ENCODE measurements at regions not wholly inside any gene's neighbourhood (a gene's known extent, or its start where the extent isn't known, plus 50 kb on each side); places are given as distances from the start of the nearest gene placed in this dataset.

DNA sequence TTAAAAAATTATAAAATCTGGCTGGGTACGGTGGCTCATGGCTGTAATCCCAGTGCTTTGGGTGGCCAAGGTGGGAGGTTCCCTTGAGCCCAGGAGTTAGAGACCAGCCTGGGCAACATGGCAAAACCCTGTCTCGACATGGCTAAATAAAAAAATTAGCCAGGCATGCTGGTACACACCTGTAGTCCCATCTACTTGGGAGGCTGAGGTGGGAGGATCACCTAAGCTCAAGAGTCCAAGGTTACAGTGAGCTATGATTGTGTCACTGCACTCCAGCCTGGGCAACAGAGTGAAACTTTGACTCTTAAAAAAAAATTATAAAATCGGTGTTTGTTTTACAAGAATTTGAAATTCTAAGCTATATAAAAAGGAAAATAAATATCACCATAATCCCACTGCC lies 141.8 kb downstream of the SLC38A6 start:
- no peak for DNase-seq
- Histone ChIP-seq H3K27me3 (ENCODE audit: control insufficient read depth, insufficient read depth, low read length) (no peaks in the 10 kb centered on the region), H3K36me3 (replicated peaks; ENCODE audit: control insufficient read depth, insufficient read depth, low read length) (no peaks in the 10 kb centered on the region), H3K4me3 (ENCODE audit: insufficient read depth, low read depth, low read length) (no peak overlapping the region)

- H3K36me3 ChIP-seq (replicated peaks; ENCODE audit: control insufficient read depth, insufficient read depth, low read length): no peaks in the 10 kb centered on the region
- no peaks in the 10 kb centered on the region for H3K27me3 ChIP-seq (ENCODE audit: control insufficient read depth, insufficient read depth, low read length)
- no peak overlapping the region for H3K4me3 ChIP-seq (ENCODE audit: insufficient read depth, low read depth, low read length)
- no peak for DNase-seq
Measured at GRCh38 chr14:61121355-61121787, 140.3 kb downstream of the SLC38A6 start.

- Histone ChIP-seq H3K27me3 (ENCODE audit: control insufficient read depth, insufficient read depth, low read length) (no peaks in the 10 kb centered on the region), H3K4me3 (ENCODE audit: insufficient read depth, low read depth, low read length) (no peak overlapping the region), H3K36me3 (replicated peaks; ENCODE audit: control insufficient read depth, insufficient read depth, low read length) (no peaks in the 10 kb centered on the region)
- DNase-seq: no peak
Measured at GRCh38 chr14:61120576-61120975, 139.5 kb downstream of the SLC38A6 start.

GRCh38 chr14:61119006-61119405 lies 138.0 kb downstream of the SLC38A6 start:
- H3K36me3 ChIP-seq (replicated peaks; ENCODE audit: control insufficient read depth, insufficient read depth, low read length): no peaks in the 10 kb centered on the region
- no peak for DNase-seq
- H3K27me3 ChIP-seq (ENCODE audit: control insufficient read depth, insufficient read depth, low read length): no peaks in the 10 kb centered on the region
- H3K4me3 ChIP-seq (ENCODE audit: insufficient read depth, low read depth, low read length): no peak overlapping the region

DNA sequence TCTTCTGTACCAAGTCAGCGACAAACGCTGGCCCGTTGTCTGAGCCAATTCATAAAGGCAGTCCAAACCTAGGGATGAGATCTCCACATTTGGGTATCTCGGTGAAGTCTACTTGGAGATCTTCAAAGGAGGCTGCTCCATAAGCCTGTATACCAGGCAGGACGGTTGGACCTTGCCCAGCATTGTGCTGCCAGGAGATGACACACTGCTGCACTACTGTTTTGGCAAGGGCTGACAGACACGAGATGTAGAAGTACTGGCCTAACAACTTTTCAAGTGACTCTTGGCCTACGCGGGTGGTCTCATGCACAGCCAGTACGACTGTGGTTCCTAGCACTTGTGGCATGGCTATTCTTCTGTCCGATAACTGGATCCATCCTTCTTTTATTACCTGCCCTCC lies 135.3 kb downstream of the SLC38A6 start:
- H3K27me3 ChIP-seq (ENCODE audit: control insufficient read depth, insufficient read depth, low read length): no peaks in the 10 kb centered on the region; the same call in 1 of the 2 replicates
- H3K36me3 ChIP-seq (replicated peaks; ENCODE audit: control insufficient read depth, insufficient read depth, low read length): no peaks in the 10 kb centered on the region
- no peak for DNase-seq
- H3K4me3 ChIP-seq (ENCODE audit: insufficient read depth, low read depth, low read length): no peak overlapping the region

GRCh38 chr14:61113561-61114225 lies 132.6 kb downstream of the SLC38A6 start:
- Histone ChIP-seq H3K27me3 (ENCODE audit: control insufficient read depth, insufficient read depth, low read length) (no peaks in the 10 kb centered on the region; the same call in 1 of the 2 replicates), H3K36me3 (replicated peaks; ENCODE audit: control insufficient read depth, insufficient read depth, low read length) (no peaks in the 10 kb centered on the region), H3K4me3 (ENCODE audit: insufficient read depth, low read depth, low read length) (no peak overlapping the region)
- no peak for DNase-seq

- no peaks in the 10 kb centered on the region for H3K36me3 ChIP-seq (replicated peaks; ENCODE audit: control insufficient read depth, insufficient read depth, low read length)
- no peaks in the 10 kb centered on the region; the same call in 1 of the 2 replicates for H3K27me3 ChIP-seq (ENCODE audit: control insufficient read depth, insufficient read depth, low read length)
- no peak for DNase-seq
- no peak overlapping the region for H3K4me3 ChIP-seq (ENCODE audit: insufficient read depth, low read depth, low read length)
Measured at GRCh38 chr14:61112506-61112905, 131.5 kb downstream of the SLC38A6 start.

GRCh38 chr14:61111731-61112130 lies 130.7 kb downstream of the SLC38A6 start:
- DNase-seq: no peak
- Histone ChIP-seq H3K4me3 (ENCODE audit: insufficient read depth, low read depth, low read length) (no peak overlapping the region), H3K27me3 (ENCODE audit: control insufficient read depth, insufficient read depth, low read length) (no peaks in the 10 kb centered on the region; the same call in 1 of the 2 replicates), H3K36me3 (replicated peaks; ENCODE audit: control insufficient read depth, insufficient read depth, low read length) (no peaks in the 10 kb centered on the region)

GRCh38 chr14:61111209-61111665 lies 130.2 kb downstream of the SLC38A6 start:
- peak; percentile 69 for DNase-seq
- no peaks in the 10 kb centered on the region for H3K36me3 ChIP-seq (replicated peaks; ENCODE audit: control insufficient read depth, insufficient read depth, low read length)
- no peaks in the 10 kb centered on the region; the same call in 1 of the 2 replicates for H3K27me3 ChIP-seq (ENCODE audit: control insufficient read depth, insufficient read depth, low read length)
- H3K4me3 ChIP-seq (ENCODE audit: insufficient read depth, low read depth, low read length): no peak overlapping the region

DNA sequence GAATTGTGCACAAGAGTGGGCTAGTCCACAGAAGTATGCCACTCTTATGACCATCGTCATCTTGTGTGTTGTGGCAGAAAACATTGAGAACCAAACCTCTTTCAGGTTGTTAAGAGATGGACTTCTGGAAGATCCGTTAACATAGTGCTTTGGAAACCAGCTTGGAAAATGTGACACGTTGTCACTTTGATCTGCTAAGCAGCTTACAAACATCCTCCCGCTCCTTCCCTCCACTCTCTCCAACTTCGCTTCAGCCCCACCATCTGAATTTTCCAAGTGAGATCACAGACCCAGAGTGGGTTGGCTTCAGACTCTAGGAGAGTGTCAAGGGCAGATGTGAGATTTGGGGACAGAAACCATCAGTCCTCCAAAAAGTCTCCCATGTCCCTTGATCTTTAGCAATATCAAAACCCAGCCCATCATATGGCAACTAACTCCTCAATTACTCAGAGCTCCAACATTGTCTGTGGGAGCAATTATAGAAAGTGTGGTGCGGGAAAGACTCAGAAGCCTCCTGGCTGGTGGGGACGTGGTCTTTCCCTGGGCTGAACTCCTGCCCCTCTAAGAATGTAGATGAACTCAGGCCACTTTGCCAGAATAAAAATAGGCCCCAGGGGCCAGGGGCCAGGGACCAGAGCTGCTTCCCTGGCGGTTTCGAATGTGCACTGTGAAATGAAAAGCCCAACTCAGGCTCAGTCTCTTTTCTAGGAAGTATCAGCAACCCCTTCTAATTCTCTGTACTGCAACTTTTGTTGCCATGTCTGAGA lies 129.5 kb downstream of the SLC38A6 start:
- Histone ChIP-seq H3K27me3 (ENCODE audit: control insufficient read depth, insufficient read depth, low read length) (no peaks in the 10 kb centered on the region; the same call in 1 of the 2 replicates), H3K4me3 (ENCODE audit: insufficient read depth, low read depth, low read length) (no peak overlapping the region), H3K36me3 (replicated peaks; ENCODE audit: control insufficient read depth, insufficient read depth, low read length) (no peaks in the 10 kb centered on the region)
- DNase-seq: no peak

- no peaks in the 10 kb centered on the region for H3K36me3 ChIP-seq (replicated peaks; ENCODE audit: control insufficient read depth, insufficient read depth, low read length)
- H3K27me3 ChIP-seq (ENCODE audit: control insufficient read depth, insufficient read depth, low read length): no peaks in the 10 kb centered on the region; the same call in 1 of the 2 replicates
- H3K4me3 ChIP-seq (ENCODE audit: insufficient read depth, low read depth, low read length): no peak overlapping the region
- no peak for DNase-seq
Measured at GRCh38 chr14:61109288-61109687, 128.2 kb downstream of the SLC38A6 start.

DNA sequence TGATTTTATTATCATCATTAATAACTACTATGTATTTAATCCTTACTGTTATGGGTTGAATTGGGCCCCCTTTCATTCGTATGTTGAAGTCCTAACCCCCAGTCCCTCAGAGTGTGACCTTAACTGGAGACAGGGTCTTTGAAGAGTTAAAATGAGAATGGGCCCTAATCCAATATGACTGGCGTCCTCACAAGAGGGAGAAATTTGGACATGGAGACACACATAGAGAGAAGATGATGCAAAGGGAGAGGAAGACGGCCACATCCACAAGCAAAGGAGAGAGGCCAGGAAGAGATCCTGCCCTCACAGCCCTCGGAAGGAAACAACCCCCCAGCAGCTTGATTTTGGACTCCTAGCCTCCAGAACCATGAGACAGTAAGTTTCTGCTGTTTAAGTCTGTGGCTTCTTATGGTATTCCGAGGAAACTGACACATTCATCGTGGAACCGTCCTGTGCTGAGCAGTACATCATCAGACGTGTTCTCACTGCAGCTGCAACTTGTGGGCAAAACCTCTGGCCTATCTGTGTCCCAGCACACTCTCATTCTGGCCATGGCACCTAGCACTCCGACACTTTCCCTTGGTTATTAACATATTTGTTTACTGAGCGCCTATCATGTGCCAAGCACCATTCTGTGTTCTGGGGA lies 127.6 kb downstream of the SLC38A6 start:
- H3K36me3 ChIP-seq (replicated peaks; ENCODE audit: control insufficient read depth, insufficient read depth, low read length): no peaks in the 10 kb centered on the region
- H3K4me3 ChIP-seq (ENCODE audit: insufficient read depth, low read depth, low read length): no peak overlapping the region
- no peak for DNase-seq
- H3K27me3 ChIP-seq (ENCODE audit: control insufficient read depth, insufficient read depth, low read length): no peaks in the 10 kb centered on the region; the same call in 1 of the 2 replicates

DNA sequence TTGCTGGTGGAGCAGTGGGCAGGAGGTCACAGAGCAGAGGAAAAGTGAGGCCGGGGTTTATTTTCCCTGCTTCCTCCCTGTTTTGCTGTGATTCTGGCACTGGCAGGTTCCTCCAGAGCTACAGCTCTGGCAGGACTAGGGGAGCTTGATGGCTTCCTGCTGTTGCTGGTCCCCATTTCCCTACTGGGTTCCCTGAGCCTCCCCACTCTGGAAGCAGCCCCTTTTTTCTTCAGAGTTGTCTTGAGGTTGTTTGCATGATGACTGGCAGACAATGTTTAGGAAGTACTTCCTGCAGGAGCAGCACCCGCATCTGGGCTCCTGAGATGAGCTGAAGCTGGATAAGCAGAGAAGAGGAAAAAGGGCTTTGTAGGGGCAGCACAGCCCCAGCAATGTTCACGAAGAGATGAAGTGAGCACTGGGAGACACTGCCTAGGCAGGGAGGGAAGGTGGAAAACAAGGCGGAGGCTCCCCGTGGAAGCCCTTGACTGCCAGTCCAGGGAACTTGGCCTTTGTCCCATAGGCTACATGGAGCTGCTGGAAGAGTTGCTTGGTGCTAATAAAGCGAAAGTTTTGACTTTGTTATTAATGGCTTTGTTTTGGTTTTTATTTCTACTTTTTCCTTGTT lies 126.9 kb downstream of the SLC38A6 start:
- no peaks in the 10 kb centered on the region for H3K36me3 ChIP-seq (replicated peaks; ENCODE audit: control insufficient read depth, insufficient read depth, low read length)
- peak; percentile 4 for DNase-seq
- H3K27me3 ChIP-seq (ENCODE audit: control insufficient read depth, insufficient read depth, low read length): no peaks in the 10 kb centered on the region; the same call in 1 of the 2 replicates
- H3K4me3 ChIP-seq (ENCODE audit: insufficient read depth, low read depth, low read length): no peak overlapping the region

DNA sequence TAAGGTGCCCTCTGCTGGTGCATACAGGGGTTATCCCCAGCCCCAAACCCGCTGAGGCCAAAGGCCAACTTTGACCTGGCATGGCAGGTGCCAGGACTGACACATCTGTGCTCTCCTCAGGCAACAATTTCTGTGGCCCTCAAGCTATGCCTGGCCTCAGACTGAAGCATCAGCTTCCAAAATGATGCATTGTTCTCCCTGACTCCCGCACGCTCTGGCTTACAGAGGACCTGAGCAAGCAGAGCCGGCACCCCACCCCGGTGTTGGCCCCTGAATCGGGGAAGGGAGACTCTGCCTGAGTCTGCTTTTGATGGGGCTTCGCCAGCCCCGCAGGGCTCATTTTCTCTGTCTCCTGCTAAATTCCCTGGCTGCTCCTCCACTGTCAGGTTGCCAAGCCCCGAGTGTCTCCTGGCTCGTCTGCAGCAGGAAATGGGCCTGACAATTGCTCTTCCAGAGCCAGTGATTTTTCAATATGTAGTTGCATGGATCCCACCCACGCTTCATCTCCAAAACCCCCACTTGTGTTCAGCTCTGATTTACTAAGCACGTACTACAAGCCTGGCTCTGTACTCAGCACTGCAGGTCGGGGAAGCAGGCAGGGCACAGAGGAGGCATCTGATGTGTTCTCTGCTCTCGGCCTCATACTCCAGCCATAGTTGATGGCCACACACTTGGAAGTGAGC lies 126.1 kb downstream of the SLC38A6 start:
- H3K4me3 ChIP-seq (ENCODE audit: insufficient read depth, low read depth, low read length): no peak overlapping the region
- no peaks in the 10 kb centered on the region for H3K36me3 ChIP-seq (replicated peaks; ENCODE audit: control insufficient read depth, insufficient read depth, low read length)
- H3K27me3 ChIP-seq (ENCODE audit: control insufficient read depth, insufficient read depth, low read length): no peaks in the 10 kb centered on the region; the same call in 1 of the 2 replicates
- DNase-seq: peak; percentile 66
